DND-41 (cell line): ENCODE measurements at regions not wholly inside any gene's neighbourhood (a gene's known extent, or its start where the extent isn't known, plus 50 kb on each side); places are given as distances from the start of the nearest gene placed in this dataset.

Experiments
- EZH2 ChIP-seq: IDR thresholded peaks from 3 replicates; pipeline ENCODE4 v1.6.1; 2012; ENCODE audit warnings: borderline replicate concordance, low read depth, mild to moderate bottlenecking, moderate library complexity, low read length, inconsistent platforms; ENCODE audit not compliant: severe bottlenecking
- TF ChIP-seq, protein P1 (sequence below): IDR thresholded peaks from 2 replicates; pipeline ENCODE4 v1.5.1; 2012; ENCODE audit warnings: borderline replicate concordance, low read length, moderate library complexity, mild to moderate bottlenecking; ENCODE audit not compliant: poor library complexity, severe bottlenecking; ENCODE audit errors: extremely low read depth

- TF ChIP-seq, protein P1, sequence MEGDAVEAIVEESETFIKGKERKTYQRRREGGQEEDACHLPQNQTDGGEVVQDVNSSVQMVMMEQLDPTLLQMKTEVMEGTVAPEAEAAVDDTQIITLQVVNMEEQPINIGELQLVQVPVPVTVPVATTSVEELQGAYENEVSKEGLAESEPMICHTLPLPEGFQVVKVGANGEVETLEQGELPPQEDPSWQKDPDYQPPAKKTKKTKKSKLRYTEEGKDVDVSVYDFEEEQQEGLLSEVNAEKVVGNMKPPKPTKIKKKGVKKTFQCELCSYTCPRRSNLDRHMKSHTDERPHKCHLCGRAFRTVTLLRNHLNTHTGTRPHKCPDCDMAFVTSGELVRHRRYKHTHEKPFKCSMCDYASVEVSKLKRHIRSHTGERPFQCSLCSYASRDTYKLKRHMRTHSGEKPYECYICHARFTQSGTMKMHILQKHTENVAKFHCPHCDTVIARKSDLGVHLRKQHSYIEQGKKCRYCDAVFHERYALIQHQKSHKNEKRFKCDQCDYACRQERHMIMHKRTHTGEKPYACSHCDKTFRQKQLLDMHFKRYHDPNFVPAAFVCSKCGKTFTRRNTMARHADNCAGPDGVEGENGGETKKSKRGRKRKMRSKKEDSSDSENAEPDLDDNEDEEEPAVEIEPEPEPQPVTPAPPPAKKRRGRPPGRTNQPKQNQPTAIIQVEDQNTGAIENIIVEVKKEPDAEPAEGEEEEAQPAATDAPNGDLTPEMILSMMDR = no peak
- TF ChIP-seq EZH2 = no peak
Measured at GRCh38 chr16:5326395-5326794, 228.8 kb upstream of the EEF2KMT start.
